HCT116 (cell line): ENCODE measurements at regions not wholly inside any gene's neighbourhood (a gene's known extent, or its start where the extent isn't known, plus 50 kb on each side); places are given as distances from the start of the nearest gene placed in this dataset.

ENCODE experiments used
- ATAC-seq: fragments of 200-7000 bp; cut with Tn5 transposase; 2 replicates; pipeline ENCODE4 v1.9.1; 2020; ENCODE audit warnings: mild to moderate bottlenecking, moderate library complexity
- BruUV-seq: library from RNA; stranded (reverse); fragments of 400-500 nt; replicated peaks from 2 replicates; lab custom pipeline; 2021; lab: Mats Ljungman, UMichigan
- CTCF ChIA-PET: fragments of 300-600 bp; sonication (Branson Sonifier 250); formaldehyde crosslinking; loops from one replicate; lab custom pipeline; 2021; ENCODE audit warnings: antibody characterized with exemption; lab: Charles Lee
- POLR2A ChIA-PET: fragments of 300-600, 350-600 bp; sonication (Branson Sonifier 250); formaldehyde crosslinking; loops from one replicate; lab custom pipeline; 2021; ENCODE audit warnings: antibody characterized with exemption; lab: Charles Lee
- RAD21 ChIA-PET, 2 experiments: fragments of 300-600 bp; sonication (Branson Sonifier 250); formaldehyde crosslinking; loops; one replicate each; lab custom pipeline; 2023; ENCODE audit warnings: low total read pairs in 2 of 2; ENCODE audit not compliant: uncharacterized antibody in 2 of 2, unreplicated experiment in 2 of 2, low non-redundant PET in 1 of 2; lab: Charles Lee
- DNase-seq: peaks from one replicate; pipeline ENCODE4 v3.0.0-alpha.2; 2010; ENCODE audit warnings: low read depth, low spot score
- H2AFZ ChIP-seq: fragments of 200-600 bp; shearing (Covaris generic), sonication (generic); 2 replicates; pipeline ENCODE4 v1.6.1; 2017; ENCODE audit warnings: low read depth, mixed run types, mixed read lengths, antibody characterized with exemption, low read length; ENCODE audit not compliant: poor library complexity, severe bottlenecking
- H3K27ac ChIP-seq: 2 replicates; pipeline ENCODE4 v1.5.1; 2012; ENCODE audit warnings: low read depth, low read length
- H3K27me3 ChIP-seq: fragments of 200-600 bp; sonication (generic); 2 replicates; pipeline ENCODE4 v1.6.1; 2016; ENCODE audit warnings: mixed run types, low read length, mixed read lengths; ENCODE audit not compliant: insufficient read depth
- H3K36me3 ChIP-seq, 2 experiments: fragments of 200-500 bp in 1 of 2; fragments of 200-600 bp in 1 of 2; sonication (Bioruptor generic) in 1 of 2; sonication (generic) in 1 of 2; 2 replicates each; pipeline versions ENCODE4 v1.5.1 to v1.6.1; 2014 to 2016; ENCODE audit warnings: low read length in 2 of 2, inconsistent platforms in 1 of 2, mixed read lengths in 1 of 2, mixed run types in 1 of 2; ENCODE audit not compliant: insufficient read depth in 2 of 2, control insufficient read depth in 1 of 2
- H3K4me1 ChIP-seq, 2 experiments: fragments of 200-600 bp in 1 of 2; sonication (generic) in 1 of 2; 2 replicates each; pipeline versions ENCODE4 v1.5.1 to v1.6.1; 2012 to 2017; ENCODE audit warnings: low read length in 2 of 2, inconsistent platforms in 1 of 2, mild to moderate bottlenecking in 1 of 2, mixed read lengths in 1 of 2, mixed run types in 1 of 2, moderate library complexity in 1 of 2; ENCODE audit not compliant: insufficient read depth in 2 of 2, control insufficient read depth in 1 of 2
- H3K4me2 ChIP-seq: fragments of 200-600 bp; sonication (generic); 2 replicates; pipeline ENCODE4 v1.6.1; 2017; ENCODE audit warnings: mixed run types, low read length, mixed read lengths
- H3K4me3 ChIP-seq, 2 experiments: fragments of 200-600 bp in 1 of 2; sonication (generic) in 1 of 2; replicated peaks in 1 of 2; 2 replicates each; pipeline ENCODE4 v1.5.1; 2011 to 2016; ENCODE audit warnings: low read length in 2 of 2, control low read depth in 1 of 2, low read depth in 1 of 2, mild to moderate bottlenecking in 1 of 2, mixed read lengths in 1 of 2, mixed run types in 1 of 2
- H3K79me2 ChIP-seq: fragments of 200-600 bp; sonication (generic); 2 replicates; pipeline ENCODE4 v1.6.1; 2017; ENCODE audit warnings: mild to moderate bottlenecking, mixed run types, low read length, moderate library complexity, mixed read lengths; ENCODE audit not compliant: insufficient read depth
- H3K9ac ChIP-seq: fragments of 200-600 bp; sonication (generic); 2 replicates; pipeline ENCODE4 v1.6.1; 2016; ENCODE audit warnings: low read length, mixed read lengths
- H3K9me2 ChIP-seq: fragments of 200-600 bp; sonication (generic), shearing (Covaris generic); 2 replicates; pipeline ENCODE4 v1.6.1; 2017; ENCODE audit warnings: mixed run types, mild to moderate bottlenecking, moderate library complexity; ENCODE audit not compliant: insufficient read depth
- H3K9me3 ChIP-seq, 2 experiments: fragments of 200-500 bp in 1 of 2; fragments of 200-600 bp in 1 of 2; sonication (Bioruptor generic) in 1 of 2; sonication (generic) in 1 of 2; 2 replicates each; pipeline ENCODE4 v1.6.1; 2014 to 2017; ENCODE audit warnings: low read length in 2 of 2, mixed read lengths in 2 of 2, inconsistent platforms in 1 of 2, low read depth in 1 of 2, mild to moderate bottlenecking in 1 of 2, mixed run types in 1 of 2, moderate library complexity in 1 of 2; ENCODE audit not compliant: control insufficient read depth in 1 of 2, insufficient read depth in 1 of 2
- H4K20me1 ChIP-seq: fragments of 200-600 bp; sonication (generic), shearing (Covaris generic); 2 replicates; pipeline ENCODE4 v1.6.1; 2017; ENCODE audit warnings: mixed run types, mild to moderate bottlenecking, moderate library complexity; ENCODE audit not compliant: insufficient read depth
- CEBPB ChIP-seq: IDR thresholded peaks from 2 replicates; pipeline ENCODE4 v1.6.1; 2012; ENCODE audit warnings: low read depth
- EGR1 ChIP-seq: IDR thresholded peaks from 2 replicates; pipeline ENCODE4 v1.6.1; 2012; ENCODE audit warnings: low read depth
- ELF1 ChIP-seq: IDR thresholded peaks from 2 replicates; pipeline ENCODE4 v1.6.1; 2012; ENCODE audit warnings: low read depth, borderline replicate concordance
- EZH2 ChIP-seq: fragments of 200-600 bp; sonication (generic); IDR thresholded peaks from 2 replicates; pipeline ENCODE4 v1.6.1; 2017; ENCODE audit warnings: antibody characterized with exemption, mixed run types
- EZH2phosphoT487 ChIP-seq: fragments of 200-600 bp; IDR thresholded peaks from 2 replicates; pipeline ENCODE4 v1.6.1; 2018; ENCODE audit warnings: antibody characterized with exemption, borderline replicate concordance
- FOSL1 ChIP-seq: IDR thresholded peaks from 2 replicates; pipeline ENCODE4 v1.6.1; 2012; ENCODE audit warnings: low read depth
- JUND ChIP-seq: IDR thresholded peaks from 2 replicates; pipeline ENCODE4 v1.6.1; 2012
- POLR2A ChIP-seq: IDR thresholded peaks from 2 replicates; pipeline ENCODE4 v1.7.0; 2011; ENCODE audit warnings: borderline replicate concordance; ENCODE audit not compliant: insufficient read depth, insufficient read length; ENCODE audit errors: extremely low read depth
- POLR2AphosphoS5 ChIP-seq: IDR thresholded peaks from 2 replicates; pipeline ENCODE4 v1.6.1; 2011; ENCODE audit warnings: mild to moderate bottlenecking, low read depth, low read length, moderate library complexity
- RAD21 ChIP-seq: IDR thresholded peaks from 2 replicates; pipeline ENCODE4 v1.6.1; 2012; ENCODE audit warnings: low read depth, mild to moderate bottlenecking
- SIN3A ChIP-seq: IDR thresholded peaks from 2 replicates; pipeline ENCODE4 v1.6.1; 2012; ENCODE audit warnings: low read depth
- SRF ChIP-seq: IDR thresholded peaks from 2 replicates; pipeline ENCODE4 v1.6.1; 2012; ENCODE audit warnings: low read depth
- TCF7L2 ChIP-seq: IDR thresholded peaks from 2 replicates; pipeline ENCODE4 v1.7.0; 2011; ENCODE audit warnings: borderline replicate concordance, inconsistent platforms; ENCODE audit not compliant: insufficient read depth, insufficient read length; ENCODE audit errors: extremely low read depth
- YY1 ChIP-seq: IDR thresholded peaks from 2 replicates; pipeline ENCODE4 v1.6.1; 2011; ENCODE audit warnings: low read length, low read depth, moderate library complexity, mild to moderate bottlenecking; ENCODE audit not compliant: insufficient replicate concordance; ENCODE audit errors: extremely low read depth
- ZFX ChIP-seq: fragments of 450-650 bp; IDR thresholded peaks from 2 replicates; pipeline ENCODE4 v1.6.1; 2017
- ZNF274 ChIP-seq: fragments of 200-500 bp; sonication (Bioruptor generic); IDR thresholded peaks from 2 replicates; pipeline ENCODE4 v1.6.1; 2014; ENCODE audit warnings: mild to moderate bottlenecking, low read depth, low read length, inconsistent platforms
- intact Hi-C: fragments of 100-400 bp; cut with micrococcal nuclease; formaldehyde crosslinking; loops from 2 replicates; pipeline ENCODE4 v1.10.0; 2022
- TF ChIP-seq, protein P1 (sequence below): IDR thresholded peaks from 2 replicates; pipeline ENCODE4 v1.6.1; 2012
- TF ChIP-seq, protein P2 (sequence below): IDR thresholded peaks from 2 replicates; pipeline ENCODE4 v1.6.1; 2012; ENCODE audit warnings: low read depth
- TF ChIP-seq, protein P3 (sequence below): IDR thresholded peaks from 2 replicates; pipeline ENCODE4 v1.6.1; 2012

DNA sequence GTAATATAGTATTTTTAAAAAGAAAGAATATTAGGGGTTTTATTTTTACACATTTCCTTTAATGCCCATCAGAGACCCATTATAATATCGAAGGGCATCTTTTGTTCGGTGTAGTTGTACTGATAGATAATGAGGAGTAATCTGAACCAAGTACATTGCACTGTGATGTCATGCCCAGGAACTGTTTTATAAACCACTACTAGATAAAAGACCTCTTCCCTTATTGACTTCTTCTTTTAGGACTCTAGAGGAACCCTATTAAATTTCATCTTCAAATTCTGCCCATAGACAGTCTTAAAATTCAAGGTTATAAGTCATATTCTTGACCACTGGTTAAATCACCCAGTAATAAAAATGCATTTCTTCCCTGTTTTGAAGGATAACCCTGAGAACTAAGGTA lies 206.5 kb downstream of the NRIP1 start (continued):
- TF ChIP-seq YY1 (no peak), CEBPB (no peak), ZFX (no peak), ELF1 (no peak), JUND (no peak), EZH2phosphoT487 (no peak)
- TF ChIP-seq, protein P1, sequence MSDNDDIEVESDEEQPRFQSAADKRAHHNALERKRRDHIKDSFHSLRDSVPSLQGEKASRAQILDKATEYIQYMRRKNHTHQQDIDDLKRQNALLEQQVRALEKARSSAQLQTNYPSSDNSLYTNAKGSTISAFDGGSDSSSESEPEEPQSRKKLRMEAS: no peak
- TF ChIP-seq, protein P2, sequence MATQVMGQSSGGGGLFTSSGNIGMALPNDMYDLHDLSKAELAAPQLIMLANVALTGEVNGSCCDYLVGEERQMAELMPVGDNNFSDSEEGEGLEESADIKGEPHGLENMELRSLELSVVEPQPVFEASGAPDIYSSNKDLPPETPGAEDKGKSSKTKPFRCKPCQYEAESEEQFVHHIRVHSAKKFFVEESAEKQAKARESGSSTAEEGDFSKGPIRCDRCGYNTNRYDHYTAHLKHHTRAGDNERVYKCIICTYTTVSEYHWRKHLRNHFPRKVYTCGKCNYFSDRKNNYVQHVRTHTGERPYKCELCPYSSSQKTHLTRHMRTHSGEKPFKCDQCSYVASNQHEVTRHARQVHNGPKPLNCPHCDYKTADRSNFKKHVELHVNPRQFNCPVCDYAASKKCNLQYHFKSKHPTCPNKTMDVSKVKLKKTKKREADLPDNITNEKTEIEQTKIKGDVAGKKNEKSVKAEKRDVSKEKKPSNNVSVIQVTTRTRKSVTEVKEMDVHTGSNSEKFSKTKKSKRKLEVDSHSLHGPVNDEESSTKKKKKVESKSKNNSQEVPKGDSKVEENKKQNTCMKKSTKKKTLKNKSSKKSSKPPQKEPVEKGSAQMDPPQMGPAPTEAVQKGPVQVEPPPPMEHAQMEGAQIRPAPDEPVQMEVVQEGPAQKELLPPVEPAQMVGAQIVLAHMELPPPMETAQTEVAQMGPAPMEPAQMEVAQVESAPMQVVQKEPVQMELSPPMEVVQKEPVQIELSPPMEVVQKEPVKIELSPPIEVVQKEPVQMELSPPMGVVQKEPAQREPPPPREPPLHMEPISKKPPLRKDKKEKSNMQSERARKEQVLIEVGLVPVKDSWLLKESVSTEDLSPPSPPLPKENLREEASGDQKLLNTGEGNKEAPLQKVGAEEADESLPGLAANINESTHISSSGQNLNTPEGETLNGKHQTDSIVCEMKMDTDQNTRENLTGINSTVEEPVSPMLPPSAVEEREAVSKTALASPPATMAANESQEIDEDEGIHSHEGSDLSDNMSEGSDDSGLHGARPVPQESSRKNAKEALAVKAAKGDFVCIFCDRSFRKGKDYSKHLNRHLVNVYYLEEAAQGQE: no peak
- TF ChIP-seq, protein P3, sequence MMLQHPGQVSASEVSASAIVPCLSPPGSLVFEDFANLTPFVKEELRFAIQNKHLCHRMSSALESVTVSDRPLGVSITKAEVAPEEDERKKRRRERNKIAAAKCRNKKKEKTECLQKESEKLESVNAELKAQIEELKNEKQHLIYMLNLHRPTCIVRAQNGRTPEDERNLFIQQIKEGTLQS: no peak

DNA sequence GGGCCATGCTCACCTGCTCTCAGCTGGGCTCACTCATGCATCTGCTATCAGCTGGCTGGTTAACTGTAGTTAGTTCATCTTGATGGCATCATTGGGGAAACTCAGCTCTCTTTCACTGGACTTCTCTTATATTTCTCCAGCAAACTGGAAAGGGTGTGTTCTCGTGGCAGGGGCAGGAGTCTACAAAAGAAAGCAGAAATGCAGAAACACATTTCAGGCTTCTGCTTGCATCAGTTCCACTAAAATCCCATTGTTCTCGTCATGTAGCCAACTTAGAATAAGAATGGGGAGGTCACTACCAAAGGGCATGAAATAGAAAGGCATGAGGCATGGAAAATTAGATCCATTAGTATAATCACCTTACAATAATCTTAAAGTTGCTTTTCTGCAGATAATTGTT lies 207.3 kb downstream of the NRIP1 start:
- no peak for ATAC-seq
- RAD21 ChIA-PET: no interaction called here
- intact Hi-C loops: no loop called here
- DNase-seq: no peak
- no peaks in the 10 kb centered on the region for H3K4me1 ChIP-seq
- POLR2A ChIA-PET: no interaction called here
- H3K36me3 ChIP-seq: no peaks in the 10 kb centered on the region
- no TSS peak for BruUV-seq
- no peaks in the 10 kb centered on the region for H3K79me2 ChIP-seq
- no peak overlapping the region for H3K9ac ChIP-seq
- no peaks in the 10 kb centered on the region for H3K9me2 ChIP-seq
- no peak overlapping the region for H3K4me3 ChIP-seq
- no peak overlapping the region for H3K27ac ChIP-seq
- H3K4me2 ChIP-seq: no peak overlapping the region
- CTCF ChIA-PET: no interaction called here
- no peak overlapping the region for H2AFZ ChIP-seq
- H3K9me3 ChIP-seq: peaks cover 5 to 13% of the 10 kb centered on the region in 2 experiments; a peak in 3 of 4 replicates
- no peaks in the 10 kb centered on the region for H4K20me1 ChIP-seq
- H3K27me3 ChIP-seq: no peaks in the 10 kb centered on the region
- TF ChIP-seq FOSL1: no peak
- TF ChIP-seq EZH2: no peak
- TF ChIP-seq ZNF274: no peak
- TF ChIP-seq, protein P3: no peak
- no peak for TF ChIP-seq RAD21
- TF ChIP-seq POLR2A: no peak
- TF ChIP-seq CEBPB: no peak
- no peak for TF ChIP-seq SRF
- TF ChIP-seq, protein P2: no peak
- TF ChIP-seq YY1: no peak
- TF ChIP-seq EZH2phosphoT487: no peak
- TF ChIP-seq JUND: no peak
- TF ChIP-seq SIN3A: no peak
- TF ChIP-seq POLR2AphosphoS5: no peak
- no peak for TF ChIP-seq TCF7L2
- TF ChIP-seq EGR1: no peak
